Neural cell (in vitro differentiated cells): ENCODE measurements at regions not wholly inside any gene's neighbourhood (a gene's known extent, or its start where the extent isn't known, plus 50 kb on each side); places are given as distances from the start of the nearest gene placed in this dataset.

ENCODE experiments used
- H2AFZ ChIP-seq: fragments of 200-600, 300-800 bp; sonication (generic), shearing (Covaris generic); 2 replicates; pipeline ENCODE4 v1.6.0; 2014; ENCODE audit warnings: low read depth, mild to moderate bottlenecking, antibody characterized with exemption, low read length, moderate library complexity
- H3F3A ChIP-seq: fragments of 200-600 bp; shearing (Covaris generic); 2 replicates; pipeline ENCODE4 v1.6.1; 2016; ENCODE audit warnings: mild to moderate bottlenecking, moderate library complexity, mixed read lengths, antibody characterized with exemption, low read length; ENCODE audit not compliant: insufficient read depth, poor library complexity, severe bottlenecking
- H3K27ac ChIP-seq: fragments of 200-600, 300-800 bp; sonication (generic), shearing (Covaris generic); 2 replicates; pipeline ENCODE4 v1.5.1; 2014; ENCODE audit warnings: mild to moderate bottlenecking, low read length, moderate library complexity
- H3K27me3 ChIP-seq: fragments of 300-800, 200-600 bp; sonication (generic), shearing (Covaris generic); 2 replicates; pipeline ENCODE4 v1.6.0; 2014; ENCODE audit warnings: mild to moderate bottlenecking, low read depth, low read length, moderate library complexity; ENCODE audit not compliant: insufficient read depth
- H3K36me3 ChIP-seq: fragments of 300-800, 200-600 bp; sonication (generic), shearing (Covaris generic); 2 replicates; pipeline ENCODE4 v1.5.1; 2014; ENCODE audit warnings: mild to moderate bottlenecking, antibody characterized with exemption, low read length, moderate library complexity; ENCODE audit not compliant: insufficient read depth
- H3K4me2 ChIP-seq: fragments of 300-800, 200-600 bp; sonication (generic), shearing (Covaris generic); 2 replicates; pipeline ENCODE4 v1.6.0; 2014; ENCODE audit warnings: mild to moderate bottlenecking, low read length
- H3K4me3 ChIP-seq: fragments of 300-800, 200-600 bp; sonication (generic), shearing (Covaris generic); 2 replicates; pipeline ENCODE4 v1.5.1; 2014; ENCODE audit warnings: mild to moderate bottlenecking, low read length, moderate library complexity
- H3K79me2 ChIP-seq: fragments of 200-600 bp; shearing (Covaris generic); replicated peaks from 2 replicates; pipeline ENCODE4 v1.6.0; 2014; ENCODE audit warnings: mild to moderate bottlenecking, low read length, moderate library complexity; ENCODE audit not compliant: insufficient read depth
- H3K9ac ChIP-seq: fragments of 300-800, 200-600 bp; sonication (generic), shearing (Covaris generic); 2 replicates; pipeline ENCODE4 v1.6.1; 2016; ENCODE audit warnings: mild to moderate bottlenecking, low read length, mixed read lengths
- H3K9me2 ChIP-seq: fragments of 200-600 bp; shearing (Covaris generic); 2 replicates; pipeline ENCODE4 v1.6.1; 2016; ENCODE audit warnings: mild to moderate bottlenecking, low read length, mixed read lengths; ENCODE audit not compliant: insufficient read depth
- H3K9me3 ChIP-seq: fragments of 200-600, 300-800 bp; sonication (generic), shearing (Covaris generic); 2 replicates; pipeline ENCODE4 v1.6.1; 2016; ENCODE audit warnings: mild to moderate bottlenecking, mixed run types, low read length, moderate library complexity, mixed read lengths
- H4K20me1 ChIP-seq: fragments of 200-600 bp; shearing (Covaris generic); 2 replicates; pipeline ENCODE4 v1.6.1; 2016; ENCODE audit warnings: mild to moderate bottlenecking, mixed run types; ENCODE audit not compliant: insufficient read depth
- CTCF ChIP-seq: fragments of 450-650 bp; IDR thresholded peaks from 2 replicates; pipeline ENCODE4 v1.5.1; 2014; ENCODE audit warnings: antibody characterized with exemption, mild to moderate bottlenecking, moderate library complexity; ENCODE audit not compliant: poor library complexity, severe bottlenecking
- EP300 ChIP-seq: fragments of 450-650 bp; conservative IDR thresholded peaks from 2 replicates; pipeline ENCODE4 v1.6.1; 2014; ENCODE audit warnings: antibody characterized with exemption, mild to moderate bottlenecking, moderate library complexity; ENCODE audit not compliant: poor library complexity, severe bottlenecking
- EZH2 ChIP-seq: fragments of 200-600, 300-800 bp; shearing (Covaris generic), sonication (generic); IDR thresholded peaks from 2 replicates; pipeline ENCODE4 v1.6.1; 2014; ENCODE audit warnings: antibody characterized with exemption, low read length, borderline replicate concordance, mild to moderate bottlenecking; ENCODE audit not compliant: insufficient read depth, poor library complexity, severe bottlenecking
- MXI1 ChIP-seq: fragments of 450-650 bp; conservative IDR thresholded peaks from 2 replicates; pipeline ENCODE4 v1.6.1; 2014; ENCODE audit warnings: antibody characterized with exemption, mild to moderate bottlenecking; ENCODE audit not compliant: poor library complexity, severe bottlenecking
- POLR2AphosphoS5 ChIP-seq: IDR thresholded peaks from 2 replicates; pipeline ENCODE4 v1.6.1; 2012
- RAD21 ChIP-seq: fragments of 450-650 bp; conservative IDR thresholded peaks from 2 replicates; pipeline ENCODE4 v1.6.1; 2014; ENCODE audit warnings: antibody characterized with exemption, mild to moderate bottlenecking, moderate library complexity
- REST ChIP-seq: IDR thresholded peaks from 2 replicates; pipeline ENCODE4 v1.6.1; 2012; ENCODE audit warnings: borderline replicate concordance
- SMC3 ChIP-seq: fragments of 450-650 bp; conservative IDR thresholded peaks from 2 replicates; pipeline ENCODE4 v1.6.1; 2014; ENCODE audit warnings: antibody characterized with exemption, mild to moderate bottlenecking, moderate library complexity; ENCODE audit not compliant: poor library complexity
- TAF1 ChIP-seq: IDR thresholded peaks from 2 replicates; pipeline ENCODE4 v1.6.1; 2012; ENCODE audit warnings: low read depth

GRCh38 chr18:42187611-42188380 is 232.8 kb downstream of the PIK3C3 start:
- Histone ChIP-seq H4K20me1 (no peaks in the 10 kb centered on the region), H3K9ac (peak overlapping the region; percentile 30), H3K27me3 (no peaks in the 10 kb centered on the region), H2AFZ (no peak overlapping the region), H3K9me2 (no peaks in the 10 kb centered on the region), H3K79me2 (no peaks in the 10 kb centered on the region), H3K4me3 (peak overlapping the region; percentile 3), H3K9me3 (no peaks in the 10 kb centered on the region), H3K36me3 (no peaks in the 10 kb centered on the region), H3K27ac (peak overlapping the region; percentile 69), H3F3A (no peaks in the 10 kb centered on the region), H3K4me2 (no peak overlapping the region)
- TF ChIP-seq MXI1 = no peak
- no peak for TF ChIP-seq RAD21
- TF ChIP-seq POLR2AphosphoS5 = no peak
- no peak for TF ChIP-seq CTCF
- TF ChIP-seq REST = no peak
- no peak for TF ChIP-seq EZH2
- TF ChIP-seq TAF1 = no peak
- no peak for TF ChIP-seq EP300

- no peaks in the 10 kb centered on the region for H3K9me2 ChIP-seq
- no peaks in the 10 kb centered on the region for H3K36me3 ChIP-seq
- H2AFZ ChIP-seq = no peak overlapping the region
- H4K20me1 ChIP-seq = no peaks in the 10 kb centered on the region
- H3K79me2 ChIP-seq = no peaks in the 10 kb centered on the region
- H3K27me3 ChIP-seq = no peaks in the 10 kb centered on the region
- H3F3A ChIP-seq = no peaks in the 10 kb centered on the region
- H3K9me3 ChIP-seq = no peaks in the 10 kb centered on the region
- H3K9ac ChIP-seq = no peak overlapping the region
- no peak for TF ChIP-seq MXI1
- TF ChIP-seq POLR2AphosphoS5 = no peak
- no peak for TF ChIP-seq RAD21
- TF ChIP-seq EP300 = no peak
- TF ChIP-seq TAF1 = no peak
- TF ChIP-seq EZH2 = no peak
- no peak for TF ChIP-seq CTCF
- TF ChIP-seq REST = no peak
- TF ChIP-seq SMC3 = no peak
- no peak overlapping the region for H3K4me2 ChIP-seq
- H3K4me3 ChIP-seq = no peak overlapping the region
- no peak overlapping the region for H3K27ac ChIP-seq
These were observed 235.6 kb downstream of the PIK3C3 start for GRCh38 chr18:42190643-42191042.
